ENCODE measurements at regions not wholly inside any gene's neighbourhood (a gene's known extent, or its start where the extent isn't known, plus 50 kb on each side); places are given as distances from the start of the nearest gene placed in this dataset.

DNA sequence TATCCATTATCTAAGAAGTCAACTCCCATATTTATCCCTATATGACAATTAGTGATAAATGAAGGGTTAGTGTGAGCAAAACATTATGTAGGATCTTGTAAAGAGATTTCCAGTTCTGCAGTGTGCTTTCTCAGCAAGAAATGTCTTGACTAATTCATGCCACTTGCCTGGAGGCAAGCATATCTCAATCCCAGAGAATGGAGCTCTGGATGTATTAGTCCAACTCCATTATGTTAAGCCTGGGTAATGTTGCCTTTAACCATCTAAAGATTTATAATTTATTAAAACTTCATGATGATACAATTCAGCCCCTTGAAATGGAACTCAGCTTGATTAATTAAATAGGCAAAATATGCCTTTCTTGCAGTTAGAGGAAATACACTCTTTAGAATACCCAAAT is 1079.9 kb upstream of the LRRTM3 start:
- DNase-seq (ENCODE audit: low read depth) (peak; percentile 15), FAIRE-seq (no peak)
- TF ChIP-seq, protein P1, sequence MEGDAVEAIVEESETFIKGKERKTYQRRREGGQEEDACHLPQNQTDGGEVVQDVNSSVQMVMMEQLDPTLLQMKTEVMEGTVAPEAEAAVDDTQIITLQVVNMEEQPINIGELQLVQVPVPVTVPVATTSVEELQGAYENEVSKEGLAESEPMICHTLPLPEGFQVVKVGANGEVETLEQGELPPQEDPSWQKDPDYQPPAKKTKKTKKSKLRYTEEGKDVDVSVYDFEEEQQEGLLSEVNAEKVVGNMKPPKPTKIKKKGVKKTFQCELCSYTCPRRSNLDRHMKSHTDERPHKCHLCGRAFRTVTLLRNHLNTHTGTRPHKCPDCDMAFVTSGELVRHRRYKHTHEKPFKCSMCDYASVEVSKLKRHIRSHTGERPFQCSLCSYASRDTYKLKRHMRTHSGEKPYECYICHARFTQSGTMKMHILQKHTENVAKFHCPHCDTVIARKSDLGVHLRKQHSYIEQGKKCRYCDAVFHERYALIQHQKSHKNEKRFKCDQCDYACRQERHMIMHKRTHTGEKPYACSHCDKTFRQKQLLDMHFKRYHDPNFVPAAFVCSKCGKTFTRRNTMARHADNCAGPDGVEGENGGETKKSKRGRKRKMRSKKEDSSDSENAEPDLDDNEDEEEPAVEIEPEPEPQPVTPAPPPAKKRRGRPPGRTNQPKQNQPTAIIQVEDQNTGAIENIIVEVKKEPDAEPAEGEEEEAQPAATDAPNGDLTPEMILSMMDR (IDR thresholded peaks at IDR 0.05; ENCODE audit: insufficient read depth, low read length, severe bottlenecking) = no peak
- no peaks in the 10 kb centered on the region for H3K36me3 ChIP-seq (ENCODE audit: control insufficient read depth, insufficient read depth, low read length)
- no peak overlapping the region for H3K4me3 ChIP-seq (ENCODE audit: low read depth, low read length)
- H3K27me3 ChIP-seq (ENCODE audit: control insufficient read depth, insufficient read depth, low read length) = no peaks in the 10 kb centered on the region

DNA sequence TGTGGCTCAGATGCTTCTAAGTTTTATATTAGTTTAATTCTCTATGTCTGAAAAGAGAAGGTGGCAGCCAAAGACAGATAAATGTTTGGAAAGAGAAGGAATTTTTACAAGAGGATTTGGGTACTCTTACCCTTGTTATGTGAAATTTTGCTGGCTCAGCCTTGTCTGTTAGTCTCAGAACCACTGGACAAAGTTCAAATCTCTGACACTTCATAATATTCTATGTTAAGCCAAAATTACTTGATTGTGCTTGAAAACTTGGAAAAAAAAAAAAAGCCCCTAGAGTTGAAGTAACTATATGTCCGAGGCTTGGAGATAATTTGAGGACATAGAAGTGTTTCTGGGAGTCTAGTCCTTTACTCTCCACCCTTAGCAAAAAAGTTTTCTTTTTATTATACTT is 1079.3 kb upstream of the LRRTM3 start:
- H3K36me3 ChIP-seq (ENCODE audit: control insufficient read depth, insufficient read depth, low read length) = no peaks in the 10 kb centered on the region
- H3K4me3 ChIP-seq (ENCODE audit: low read depth, low read length) = no peak overlapping the region
- TF ChIP-seq, protein P1 (IDR thresholded peaks at IDR 0.05; ENCODE audit: insufficient read depth, low read length, severe bottlenecking) = no peak
- FAIRE-seq (no peak), DNase-seq (ENCODE audit: low read depth) (no peak)
- no peaks in the 10 kb centered on the region for H3K27me3 ChIP-seq (ENCODE audit: control insufficient read depth, insufficient read depth, low read length)

DNA sequence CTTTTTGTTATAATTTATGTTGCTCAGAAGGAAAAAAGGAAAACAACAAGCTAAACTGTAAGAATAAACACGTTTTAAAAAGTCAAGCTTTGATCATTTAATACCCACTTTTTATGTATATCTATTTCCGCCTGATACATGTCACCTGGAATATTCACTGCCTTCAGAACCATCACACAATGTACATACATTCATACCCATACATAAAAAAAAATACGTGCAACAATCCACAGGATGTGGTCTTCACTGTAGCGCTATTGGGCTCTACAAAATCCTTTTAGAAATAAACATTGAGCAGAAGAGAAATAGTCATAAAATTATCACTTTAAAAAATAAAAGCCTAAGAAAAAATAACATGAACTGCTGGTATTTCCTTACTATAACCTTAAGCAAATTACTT is 1078.9 kb upstream of the LRRTM3 start:
- H3K4me3 ChIP-seq (ENCODE audit: low read depth, low read length) = no peak overlapping the region
- FAIRE-seq (no peak), DNase-seq (ENCODE audit: low read depth) (no peak)
- TF ChIP-seq, protein P1 (IDR thresholded peaks at IDR 0.05; ENCODE audit: insufficient read depth, low read length, severe bottlenecking) = no peak
- H3K27me3 ChIP-seq (ENCODE audit: control insufficient read depth, insufficient read depth, low read length) = no peaks in the 10 kb centered on the region
- H3K36me3 ChIP-seq (ENCODE audit: control insufficient read depth, insufficient read depth, low read length) = no peaks in the 10 kb centered on the region

DNA sequence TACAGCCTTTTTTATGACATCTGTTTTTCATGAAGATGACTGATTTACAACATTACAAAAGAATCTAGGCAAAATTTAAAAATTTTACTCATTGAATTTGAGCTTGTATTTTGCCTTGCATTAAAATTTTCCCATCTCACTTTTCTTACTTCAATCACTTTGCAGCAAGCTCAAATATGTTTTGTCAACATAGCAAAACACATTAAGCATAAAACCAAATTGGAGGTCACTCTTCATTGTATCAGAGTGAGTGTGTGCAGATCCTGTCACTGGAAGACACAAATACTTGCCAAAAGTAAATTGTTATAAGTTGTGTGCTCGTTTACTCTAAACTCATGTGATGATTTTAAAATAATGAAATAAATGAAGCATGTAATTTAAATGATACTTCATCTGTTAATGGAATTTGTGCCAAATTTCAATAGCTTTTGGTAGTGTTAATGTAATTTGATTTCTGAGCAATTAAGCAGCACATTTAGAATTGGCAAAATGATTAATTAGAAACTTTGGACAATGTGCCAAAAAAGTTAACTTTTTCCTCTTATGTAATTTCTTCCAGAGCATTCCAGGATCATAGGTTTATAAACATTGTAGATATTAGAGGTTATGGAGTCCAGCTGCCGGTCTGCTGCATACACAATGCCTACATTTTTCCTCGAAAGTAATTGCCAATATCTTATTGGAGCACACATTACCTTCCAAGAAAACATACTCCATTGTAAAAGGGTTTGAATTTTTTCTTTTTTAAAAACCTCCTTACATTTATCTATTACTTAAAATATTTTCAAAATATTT is 1078.2 kb upstream of the LRRTM3 start:
- no peak for FAIRE-seq
- TF ChIP-seq, protein P1 (IDR thresholded peaks at IDR 0.05; ENCODE audit: insufficient read depth, low read length, severe bottlenecking) = no peak
- no peaks in the 10 kb centered on the region for H3K27me3 ChIP-seq (ENCODE audit: control insufficient read depth, insufficient read depth, low read length)

DNA sequence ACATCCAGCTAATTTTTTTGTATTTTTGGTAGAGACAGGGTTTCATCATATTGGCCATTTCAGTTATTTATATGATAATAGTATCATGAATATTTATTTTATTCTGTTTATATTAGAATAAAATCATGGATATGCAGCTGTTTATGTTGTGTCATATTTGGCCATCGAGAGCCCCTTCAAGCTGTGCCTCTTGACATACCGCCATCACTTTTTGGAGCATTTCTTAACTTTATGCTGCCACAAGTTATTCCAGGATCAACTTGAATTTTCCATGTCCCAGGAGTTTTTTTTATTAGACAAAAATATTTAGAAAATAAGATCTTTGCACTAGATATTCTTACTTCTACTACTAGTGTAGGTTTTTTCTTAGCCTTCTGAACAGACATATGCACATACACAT is 1067.0 kb upstream of the LRRTM3 start:
- Histone ChIP-seq H3K36me3 (ENCODE audit: control insufficient read depth, insufficient read depth, low read length) (no peaks in the 10 kb centered on the region), H3K27me3 (ENCODE audit: control insufficient read depth, insufficient read depth, low read length) (no peaks in the 10 kb centered on the region), H3K4me3 (ENCODE audit: low read depth, low read length) (no peak overlapping the region)
- no peak for DNase-seq (ENCODE audit: low read depth)
- TF ChIP-seq, protein P1 (IDR thresholded peaks at IDR 0.05; ENCODE audit: insufficient read depth, low read length, severe bottlenecking) = no peak
- no peak for FAIRE-seq

More for the DNA sequence above, 1078.2 kb upstream of the LRRTM3 start:
- Histone ChIP-seq H3K36me3 (ENCODE audit: control insufficient read depth, insufficient read depth, low read length) (no peaks in the 10 kb centered on the region), H3K4me3 (ENCODE audit: low read depth, low read length) (no peak overlapping the region)
- no peak for DNase-seq (ENCODE audit: low read depth)

DNA sequence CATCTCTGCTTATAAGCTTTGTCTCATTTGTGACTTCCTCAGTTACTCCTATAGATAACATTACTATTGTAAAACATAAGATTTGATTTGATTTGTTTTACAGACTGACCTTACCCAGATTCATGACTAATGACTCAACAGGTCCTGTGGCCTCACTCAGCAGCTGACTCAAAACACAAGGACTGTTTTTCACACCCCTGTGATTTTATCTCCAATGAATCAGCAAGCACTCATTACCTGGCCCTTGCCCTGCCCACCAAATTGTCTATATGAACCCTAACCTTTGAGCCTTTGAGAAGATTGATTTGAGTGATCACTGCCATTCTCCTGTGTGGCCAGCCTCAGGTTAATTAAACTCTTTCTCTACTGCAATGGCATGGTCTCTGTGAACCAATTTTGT is 1064.6 kb upstream of the LRRTM3 start:
- no peaks in the 10 kb centered on the region for H3K36me3 ChIP-seq (ENCODE audit: control insufficient read depth, insufficient read depth, low read length)
- TF ChIP-seq, protein P1 (IDR thresholded peaks at IDR 0.05; ENCODE audit: insufficient read depth, low read length, severe bottlenecking) = no peak
- H3K4me3 ChIP-seq (ENCODE audit: low read depth, low read length) = no peak overlapping the region
- FAIRE-seq (no peak), DNase-seq (ENCODE audit: low read depth) (peak; percentile 90)
- H3K27me3 ChIP-seq (ENCODE audit: control insufficient read depth, insufficient read depth, low read length) = no peaks in the 10 kb centered on the region

Measured in bronchial epithelial cell (primary cell).